Panc1 (cell line): ENCODE measurements at regions not wholly inside any gene's neighbourhood (a gene's known extent, or its start where the extent isn't known, plus 50 kb on each side); places are given as distances from the start of the nearest gene placed in this dataset.

Source experiments
- POLR2AphosphoS5 ChIP-seq: IDR thresholded peaks from 2 replicates; pipeline ENCODE4 v1.6.1; 2012; ENCODE audit warnings: mild to moderate bottlenecking, low read depth, low read length, moderate library complexity
- TF ChIP-seq, protein P1 (sequence below): fragments of 450-650 bp; IDR thresholded peaks from 2 replicates; pipeline ENCODE4 v1.5.1; 2017; ENCODE audit warnings: mild to moderate bottlenecking

DNA sequence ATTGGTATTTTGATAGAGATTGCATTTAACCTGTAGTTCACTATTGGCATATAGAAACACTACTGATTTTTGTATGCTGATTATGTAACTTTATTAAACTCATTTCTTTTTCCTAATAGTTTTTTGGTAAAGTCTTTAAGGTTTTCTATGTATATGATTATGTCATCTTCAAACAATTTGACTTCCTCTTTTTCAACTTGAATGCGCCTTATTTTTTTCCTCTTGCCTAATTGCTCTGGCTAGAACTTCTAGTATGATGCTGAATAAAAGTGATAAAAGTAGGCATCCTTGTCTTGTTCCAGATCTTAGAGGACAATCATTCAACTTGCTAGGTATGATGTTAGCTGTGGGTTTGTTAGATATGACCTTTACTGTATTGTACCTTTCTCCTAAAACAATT, 1034.9 kb downstream of the PCDH9 start:
- TF ChIP-seq, protein P1, sequence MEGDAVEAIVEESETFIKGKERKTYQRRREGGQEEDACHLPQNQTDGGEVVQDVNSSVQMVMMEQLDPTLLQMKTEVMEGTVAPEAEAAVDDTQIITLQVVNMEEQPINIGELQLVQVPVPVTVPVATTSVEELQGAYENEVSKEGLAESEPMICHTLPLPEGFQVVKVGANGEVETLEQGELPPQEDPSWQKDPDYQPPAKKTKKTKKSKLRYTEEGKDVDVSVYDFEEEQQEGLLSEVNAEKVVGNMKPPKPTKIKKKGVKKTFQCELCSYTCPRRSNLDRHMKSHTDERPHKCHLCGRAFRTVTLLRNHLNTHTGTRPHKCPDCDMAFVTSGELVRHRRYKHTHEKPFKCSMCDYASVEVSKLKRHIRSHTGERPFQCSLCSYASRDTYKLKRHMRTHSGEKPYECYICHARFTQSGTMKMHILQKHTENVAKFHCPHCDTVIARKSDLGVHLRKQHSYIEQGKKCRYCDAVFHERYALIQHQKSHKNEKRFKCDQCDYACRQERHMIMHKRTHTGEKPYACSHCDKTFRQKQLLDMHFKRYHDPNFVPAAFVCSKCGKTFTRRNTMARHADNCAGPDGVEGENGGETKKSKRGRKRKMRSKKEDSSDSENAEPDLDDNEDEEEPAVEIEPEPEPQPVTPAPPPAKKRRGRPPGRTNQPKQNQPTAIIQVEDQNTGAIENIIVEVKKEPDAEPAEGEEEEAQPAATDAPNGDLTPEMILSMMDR = no peak
- no peak for TF ChIP-seq POLR2AphosphoS5
